DMS79 (cell line): ENCODE measurements at regions not wholly inside any gene's neighbourhood (a gene's known extent, or its start where the extent isn't known, plus 50 kb on each side); places are given as distances from the start of the nearest gene placed in this dataset.
"Not testable (repeated sequence)": the region's sequence is repeated elsewhere in the genome, so short reads cannot be mapped to it uniquely, and the experiment has no call there.

ENCODE experiments used
- DNase-seq: peaks from one replicate; lab custom pipeline; 2025; lab: John Stamatoyannopoulos, UW

- not testable (repeated sequence) for DNase-seq
Measured at GRCh38 chr6:103294376-103294775, 1565.3 kb downstream of the HACE1 start.

GRCh38 chr6:103284835-103285234 is 1574.9 kb downstream of the HACE1 start:
- DNase-seq = no peak

- no peak for DNase-seq
Measured at GRCh38 chr6:103280417-103280816, 1579.3 kb downstream of the HACE1 start.

- DNase-seq = no peak
Measured at GRCh38 chr6:103277936-103278335, 1581.8 kb downstream of the HACE1 start.

DNA sequence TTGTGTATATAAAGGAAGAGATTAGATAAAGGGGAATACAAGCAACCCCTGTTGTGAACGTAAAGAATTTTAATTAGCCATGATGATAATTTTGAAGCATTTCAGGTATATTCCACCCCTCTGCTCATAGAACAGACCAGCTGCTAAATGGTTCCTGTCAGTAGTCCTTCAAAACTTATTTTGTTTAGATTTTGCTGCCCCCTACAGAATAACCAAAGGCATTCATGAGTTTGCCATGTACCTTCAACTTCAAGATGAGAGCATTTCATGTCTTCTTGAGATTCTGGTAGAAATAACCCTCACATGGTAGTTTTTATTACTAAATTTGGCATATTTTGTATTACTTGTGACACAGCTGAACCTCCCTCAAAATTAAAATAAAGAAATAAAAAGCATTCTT is 1586.7 kb downstream of the HACE1 start:
- DNase-seq = no peak

DNA sequence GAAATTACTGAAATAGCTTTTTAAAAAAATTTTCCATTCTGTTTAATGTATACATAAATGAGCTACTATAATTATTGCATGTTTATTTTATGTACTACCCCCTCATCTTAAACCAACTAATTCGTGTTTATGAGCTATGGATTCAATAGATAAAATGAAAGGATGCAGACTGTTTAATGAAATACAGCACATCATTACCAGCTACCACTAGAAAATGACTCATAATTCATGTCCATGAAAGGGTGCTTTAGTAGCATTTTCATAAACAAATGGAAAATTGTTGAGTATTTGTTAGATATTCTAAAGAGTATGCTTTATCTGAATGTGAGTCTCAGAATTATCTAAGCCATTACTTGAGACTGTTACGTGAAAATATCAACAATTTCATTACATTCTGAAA is 1590.1 kb downstream of the HACE1 start:
- no peak for DNase-seq

DNA sequence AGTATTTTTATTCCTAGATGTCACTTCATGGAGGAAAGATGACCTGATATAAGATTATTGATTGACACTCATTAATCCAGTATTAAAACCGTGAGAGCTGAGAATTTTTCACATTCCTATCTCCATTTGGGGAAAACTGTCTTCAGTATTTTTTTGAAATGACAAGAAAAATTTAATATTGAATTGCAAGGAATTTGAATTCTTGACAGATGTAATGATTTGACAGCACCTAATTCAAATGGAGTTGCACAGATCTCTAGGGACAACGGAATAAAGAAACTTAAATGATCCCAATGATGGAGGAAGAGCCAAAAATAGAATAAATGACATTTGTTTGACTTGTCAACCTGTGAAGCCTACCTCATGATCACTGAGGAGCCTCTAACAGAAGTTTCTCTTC is 1591.4 kb downstream of the HACE1 start:
- no peak for DNase-seq

DNA sequence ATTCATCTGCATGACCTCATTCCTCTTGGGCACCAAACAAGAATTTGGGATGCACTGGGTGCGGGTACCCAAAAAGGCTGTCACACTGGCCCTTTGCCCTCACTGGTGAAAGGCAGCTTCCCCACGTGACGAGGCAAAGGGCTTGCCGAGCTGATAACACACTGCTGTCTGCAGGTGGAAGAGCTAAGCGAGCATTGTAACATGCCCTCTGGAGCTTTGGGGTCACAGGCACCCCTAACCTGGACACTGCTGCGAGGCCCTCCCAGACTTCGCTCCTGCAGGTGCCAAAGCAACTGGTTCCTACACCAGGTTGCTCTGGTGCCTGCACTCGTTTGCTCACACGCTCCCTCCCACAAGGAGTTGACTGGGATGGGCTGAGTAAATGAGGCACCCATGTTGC is 1595.7 kb downstream of the HACE1 start:
- DNase-seq = no peak

DNA sequence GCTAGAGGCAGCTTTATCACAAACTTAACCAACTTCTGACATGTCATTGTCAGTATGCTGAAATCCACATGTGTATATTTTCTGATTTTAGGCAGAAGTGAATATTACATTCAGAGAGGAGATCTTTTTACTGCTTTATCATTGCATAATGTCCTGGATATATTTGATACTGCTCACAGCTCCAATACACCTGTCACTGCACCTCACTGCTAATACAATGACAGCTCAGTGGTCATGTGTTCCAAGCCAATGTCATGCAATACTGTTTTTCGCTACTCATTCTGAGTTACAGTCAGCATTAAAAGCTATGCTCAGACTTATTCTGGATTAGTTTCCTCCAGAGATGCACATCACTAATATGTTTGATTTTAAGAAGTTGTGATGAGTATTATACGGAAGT is 1604.6 kb downstream of the HACE1 start:
- DNase-seq = no peak

- no peak for DNase-seq
Measured at GRCh38 chr6:103236923-103237322, 1622.8 kb downstream of the HACE1 start.

GRCh38 chr6:103231181-103231580 is 1628.5 kb downstream of the HACE1 start:
- no peak for DNase-seq

DNA sequence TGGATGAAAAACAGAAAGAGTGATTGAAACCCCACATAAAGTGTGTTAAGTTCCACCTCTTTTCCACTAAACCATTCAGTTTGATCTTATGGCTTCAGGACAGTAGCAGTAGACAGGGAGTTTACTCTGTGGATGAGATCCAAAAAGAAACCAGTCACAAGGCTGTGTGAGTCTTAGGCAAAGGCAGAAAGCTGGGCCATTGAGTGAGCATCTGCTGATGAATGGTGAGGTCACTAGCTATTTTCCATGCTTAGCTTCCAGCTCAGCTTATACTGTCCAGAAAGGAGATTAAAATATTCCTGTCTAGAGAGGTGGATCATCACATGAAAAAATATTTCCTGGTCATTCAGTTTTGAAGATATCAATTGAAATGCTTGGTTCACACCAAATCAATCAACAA is 1643.9 kb downstream of the HACE1 start:
- no peak for DNase-seq

- DNase-seq = no peak
Measured at GRCh38 chr6:103210686-103211085, 1649.0 kb downstream of the HACE1 start.

- no peak for DNase-seq
Measured at GRCh38 chr6:103198386-103198785, 1661.3 kb downstream of the HACE1 start.

- DNase-seq = no peak
Measured at GRCh38 chr6:103193413-103193812, 1666.3 kb downstream of the HACE1 start.

- no peak for DNase-seq
Measured at GRCh38 chr6:103191391-103192093, 1668.2 kb downstream of the HACE1 start.

- DNase-seq = no peak
Measured at GRCh38 chr6:103184776-103185175, 1674.9 kb downstream of the HACE1 start.

- DNase-seq = no peak
Measured at GRCh38 chr6:103183831-103184411, 1675.8 kb downstream of the HACE1 start.

DNA sequence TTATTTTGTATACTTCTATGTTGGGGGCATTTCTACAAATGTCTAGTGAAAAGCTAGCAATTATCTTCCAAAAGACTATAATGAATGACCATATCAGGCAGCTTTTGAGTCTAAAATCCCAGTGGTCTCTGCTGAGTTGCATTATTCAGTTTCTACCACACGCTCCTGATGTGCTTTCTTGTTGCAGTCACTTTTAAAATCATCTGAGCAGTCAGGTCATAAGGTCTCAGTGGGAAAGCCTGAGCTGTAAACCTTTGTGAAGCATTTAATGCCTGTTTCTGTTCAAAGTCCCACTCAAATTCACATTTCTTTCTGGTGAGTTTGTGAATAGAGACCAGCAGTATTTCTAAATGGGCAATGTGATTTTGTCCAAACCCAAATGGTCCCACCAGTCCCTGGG is 1681.5 kb downstream of the HACE1 start:
- no peak for DNase-seq

- no peak for DNase-seq
Measured at GRCh38 chr6:103177791-103178190, 1681.9 kb downstream of the HACE1 start.

DNA sequence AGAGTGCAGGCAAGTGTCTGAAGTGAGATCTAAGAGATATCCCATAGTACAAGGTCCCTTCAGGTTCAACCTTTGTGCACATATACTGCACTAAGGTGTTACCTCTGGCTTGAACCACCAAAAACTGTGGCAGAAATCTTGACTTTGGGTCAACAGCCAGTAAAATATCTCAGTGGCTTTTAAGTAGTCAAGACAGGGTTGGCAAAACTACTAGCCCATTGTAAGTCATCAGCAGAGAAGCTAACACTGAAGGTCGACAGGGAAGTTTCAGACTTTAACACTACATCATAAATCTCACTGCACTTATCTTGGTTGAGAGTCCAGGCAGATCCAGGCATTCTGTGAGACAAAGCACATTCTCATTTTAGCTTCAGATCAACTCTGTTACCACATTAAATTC is 1684.7 kb downstream of the HACE1 start:
- DNase-seq = no peak

DNA sequence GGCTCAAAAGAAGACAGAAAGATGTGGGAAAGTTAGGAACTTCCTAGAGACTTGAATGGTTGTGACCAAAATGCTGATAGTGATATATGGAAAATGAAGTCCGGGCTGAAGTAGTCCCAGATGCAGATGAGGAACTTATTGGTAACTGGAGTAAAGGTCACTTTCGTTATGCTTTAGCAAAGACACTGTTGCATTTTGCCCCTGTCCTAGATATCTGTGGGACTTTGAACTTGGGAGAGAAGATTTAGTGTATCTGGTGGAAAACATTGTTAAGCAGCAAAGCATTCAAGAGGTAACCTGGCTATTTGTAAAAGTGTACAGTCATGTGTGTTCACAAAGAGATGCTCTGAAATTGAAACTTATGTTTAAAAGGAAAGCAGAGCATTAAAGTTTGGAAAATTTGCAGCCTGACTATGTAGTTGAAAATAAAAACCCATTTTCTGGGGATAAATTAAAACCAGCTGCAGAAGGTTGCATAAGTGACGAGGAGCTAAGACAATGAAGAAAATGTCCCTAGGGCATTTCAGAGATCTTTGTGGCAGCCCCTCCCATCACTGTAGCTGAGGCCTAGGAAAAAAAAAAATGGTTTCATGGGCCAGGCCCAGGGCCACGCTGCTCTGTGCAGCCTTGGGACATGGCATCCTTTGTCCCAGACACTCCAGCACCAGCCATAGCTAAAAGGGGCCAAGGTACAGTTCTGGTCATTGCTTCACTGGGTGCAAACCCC is 1692.2 kb downstream of the HACE1 start:
- no peak for DNase-seq

DNA sequence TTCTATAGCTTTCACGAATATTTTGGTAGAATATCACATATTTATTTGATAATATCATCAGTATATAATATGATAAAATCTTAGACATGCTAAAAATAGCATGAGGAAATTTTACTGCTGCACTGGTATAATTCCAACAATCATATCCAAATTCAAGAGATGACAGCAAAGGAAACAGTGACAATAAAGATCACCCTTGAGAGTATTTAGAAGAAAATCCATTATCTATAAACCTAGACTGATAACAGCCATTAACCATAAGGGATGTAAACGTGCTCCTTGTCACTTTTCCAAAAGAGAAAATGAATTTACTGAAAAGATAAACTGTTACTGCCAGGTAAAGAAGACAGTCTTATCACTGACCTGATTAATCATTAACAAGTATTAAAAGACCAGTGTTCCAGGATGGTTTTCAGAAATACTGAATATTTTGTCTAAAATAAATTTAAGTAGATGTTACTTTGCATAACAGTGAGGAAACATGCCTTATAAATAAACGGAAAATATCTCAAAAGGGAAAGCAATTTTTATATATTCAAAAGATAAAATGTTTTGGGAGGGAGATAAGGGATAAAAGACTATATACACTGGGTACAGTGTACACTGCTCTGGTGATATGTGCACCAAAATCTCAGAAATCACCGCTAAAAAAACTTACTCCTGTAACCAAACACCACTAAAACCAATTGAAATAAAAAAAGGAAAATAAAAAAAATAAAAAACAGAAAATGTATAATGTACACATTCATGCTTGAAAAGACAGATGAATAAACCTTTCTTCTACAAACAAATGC is 1704.7 kb downstream of the HACE1 start:
- DNase-seq = no peak
